Calu3 (cell line): ENCODE measurements at regions not wholly inside any gene's neighbourhood (a gene's known extent, or its start where the extent isn't known, plus 50 kb on each side); places are given as distances from the start of the nearest gene placed in this dataset.

ENCODE experiments used
- BruUV-seq: library from RNA; stranded (reverse); fragments of 400-500 nt; replicated peaks from 2 replicates; lab custom pipeline; 2021; lab: Mats Ljungman, UMichigan
- CTCF ChIA-PET: fragments of 300-600 bp; sonication (Branson Sonifier 250); formaldehyde crosslinking; loops from one replicate; lab custom pipeline; 2022; ENCODE audit warnings: antibody characterized with exemption; lab: Charles Lee
- DNase-seq: peaks from one replicate; pipeline ENCODE4 v3.0.0; 2022
- H3K27ac Mint-ChIP-seq: one replicate; pipeline ENCODE4 v1.8.0; 2022; ENCODE audit warnings: mixed read lengths; ENCODE audit not compliant: unreplicated experiment
- H3K27me3 Mint-ChIP-seq: one replicate; pipeline ENCODE4 v1.8.0; 2022; ENCODE audit warnings: mixed read lengths; ENCODE audit not compliant: unreplicated experiment
- H3K36me3 Mint-ChIP-seq: one replicate; pipeline ENCODE4 v1.8.0; 2022; ENCODE audit warnings: mild to moderate bottlenecking, moderate library complexity, mixed read lengths; ENCODE audit not compliant: insufficient read depth, unreplicated experiment
- H3K4me1 Mint-ChIP-seq: one replicate; pipeline ENCODE4 v1.8.0; 2022; ENCODE audit warnings: mild to moderate bottlenecking, low read depth, mixed read lengths; ENCODE audit not compliant: unreplicated experiment
- H3K4me3 Mint-ChIP-seq: one replicate; pipeline ENCODE4 v1.8.0; 2022; ENCODE audit warnings: mild to moderate bottlenecking, low read depth, moderate library complexity, mixed read lengths; ENCODE audit not compliant: unreplicated experiment
- H3K9me3 Mint-ChIP-seq: one replicate; pipeline ENCODE4 v1.8.0; 2022; ENCODE audit warnings: low read depth, mixed read lengths; ENCODE audit not compliant: unreplicated experiment
- intact Hi-C: fragments of 100-400 bp; cut with micrococcal nuclease; formaldehyde crosslinking; loops from one replicate; pipeline ENCODE4 v1.10.0; 2022; ENCODE audit not compliant: unreplicated experiment
- TF ChIP-seq, protein P1 (sequence below): fragments of 200-600 bp; IDR thresholded peaks from one replicate; pipeline ENCODE4 v1.8.0; 2022; ENCODE audit warnings: antibody characterized with exemption; ENCODE audit not compliant: unreplicated experiment

DNA sequence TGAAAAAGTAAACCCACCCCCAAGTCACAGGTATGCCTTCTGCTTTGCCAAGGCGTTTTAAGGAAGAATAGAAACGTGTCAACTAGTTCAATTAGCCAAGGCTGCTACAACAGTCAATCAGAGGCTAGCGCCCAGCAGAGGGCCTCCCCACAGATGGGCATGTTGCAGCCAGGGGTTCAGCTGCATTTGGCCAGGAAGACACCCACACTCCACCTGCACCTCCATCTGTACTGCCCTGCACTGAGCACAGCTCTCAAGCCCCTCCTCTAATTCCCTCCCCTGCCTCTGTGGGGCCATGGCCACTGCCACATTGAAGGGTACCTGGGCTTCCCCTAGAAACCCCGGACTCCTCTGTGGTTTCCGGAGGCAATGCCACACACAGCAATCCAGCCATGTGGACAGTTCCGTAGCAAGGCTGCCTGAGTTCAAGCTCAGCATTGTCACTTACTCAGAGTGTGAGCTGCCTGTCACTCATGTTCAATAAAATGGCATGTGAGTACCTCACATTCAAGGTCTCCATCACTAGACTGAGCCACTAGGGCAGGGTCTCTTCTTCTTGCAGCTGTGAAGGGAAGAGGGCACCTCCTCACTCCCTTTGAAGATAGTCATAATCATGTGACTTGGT, 248.4 kb downstream of the IRX2 start:
- Mint-ChIP-seq H3K4me1 (no peaks in the 10 kb centered on the region), H3K36me3 (no peaks in the 10 kb centered on the region), H3K9me3 (no peaks in the 10 kb centered on the region), H3K27me3 (no peaks in the 10 kb centered on the region), H3K4me3 (no peak overlapping the region), H3K27ac (no peak overlapping the region)
- DNase-seq, result no peak
- TF ChIP-seq, protein P1, sequence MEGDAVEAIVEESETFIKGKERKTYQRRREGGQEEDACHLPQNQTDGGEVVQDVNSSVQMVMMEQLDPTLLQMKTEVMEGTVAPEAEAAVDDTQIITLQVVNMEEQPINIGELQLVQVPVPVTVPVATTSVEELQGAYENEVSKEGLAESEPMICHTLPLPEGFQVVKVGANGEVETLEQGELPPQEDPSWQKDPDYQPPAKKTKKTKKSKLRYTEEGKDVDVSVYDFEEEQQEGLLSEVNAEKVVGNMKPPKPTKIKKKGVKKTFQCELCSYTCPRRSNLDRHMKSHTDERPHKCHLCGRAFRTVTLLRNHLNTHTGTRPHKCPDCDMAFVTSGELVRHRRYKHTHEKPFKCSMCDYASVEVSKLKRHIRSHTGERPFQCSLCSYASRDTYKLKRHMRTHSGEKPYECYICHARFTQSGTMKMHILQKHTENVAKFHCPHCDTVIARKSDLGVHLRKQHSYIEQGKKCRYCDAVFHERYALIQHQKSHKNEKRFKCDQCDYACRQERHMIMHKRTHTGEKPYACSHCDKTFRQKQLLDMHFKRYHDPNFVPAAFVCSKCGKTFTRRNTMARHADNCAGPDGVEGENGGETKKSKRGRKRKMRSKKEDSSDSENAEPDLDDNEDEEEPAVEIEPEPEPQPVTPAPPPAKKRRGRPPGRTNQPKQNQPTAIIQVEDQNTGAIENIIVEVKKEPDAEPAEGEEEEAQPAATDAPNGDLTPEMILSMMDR, result no peak
- no TSS peak for BruUV-seq
- CTCF ChIA-PET, result no interaction called here
- intact Hi-C loops, result no loop called here

DNA sequence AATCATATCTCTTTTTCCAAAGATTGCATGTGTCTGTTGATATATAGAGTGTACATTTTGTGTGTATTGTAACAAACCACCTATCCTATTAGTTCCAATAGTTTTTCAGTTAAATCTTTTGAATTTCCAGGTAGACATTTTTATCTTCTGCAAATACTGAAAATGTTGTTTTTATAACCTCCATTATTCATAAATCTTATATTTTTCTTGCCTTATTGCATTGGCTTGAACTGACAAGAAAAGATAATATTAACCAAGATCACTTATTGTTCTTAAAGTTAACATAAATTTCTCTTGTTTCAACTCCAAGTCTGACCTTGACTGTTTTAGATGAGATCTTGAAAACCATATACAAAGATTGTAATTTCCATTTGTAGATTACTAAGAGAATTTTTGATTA, 251.6 kb downstream of the IRX2 start:
- CTCF ChIA-PET, result no interaction called here
- TF ChIP-seq, protein P1, result no peak
- Mint-ChIP-seq H3K27ac (no peak overlapping the region), H3K9me3 (no peaks in the 10 kb centered on the region), H3K27me3 (no peaks in the 10 kb centered on the region), H3K4me1 (no peaks in the 10 kb centered on the region), H3K36me3 (no peaks in the 10 kb centered on the region), H3K4me3 (no peak overlapping the region)
- intact Hi-C loops, result no loop called here
- no peak for DNase-seq
- BruUV-seq, result no TSS peak

DNA sequence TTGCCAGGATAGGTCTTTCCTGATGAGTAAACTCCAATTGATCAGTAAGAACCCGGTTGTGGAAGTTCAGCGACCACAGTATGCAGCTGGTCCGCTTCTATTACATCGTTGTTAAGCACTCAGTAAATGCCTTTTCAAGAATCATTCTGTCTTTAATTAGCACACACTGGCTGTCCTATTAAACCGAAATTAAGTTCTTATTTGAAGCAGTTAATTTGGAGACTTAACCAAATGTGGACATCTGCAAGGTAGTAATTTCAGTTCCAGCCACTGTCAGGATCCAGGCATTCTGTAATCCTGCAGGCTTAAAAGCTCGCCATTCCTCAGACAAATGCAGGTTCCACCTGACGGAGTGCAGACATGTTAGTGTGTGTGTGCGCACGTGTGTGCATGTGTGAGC, 254.6 kb downstream of the IRX2 start:
- Mint-ChIP-seq H3K36me3 (no peaks in the 10 kb centered on the region), H3K27ac (no peak overlapping the region), H3K4me1 (no peaks in the 10 kb centered on the region), H3K9me3 (peaks cover 3% of the 10 kb centered on the region), H3K27me3 (no peaks in the 10 kb centered on the region), H3K4me3 (no peak overlapping the region)
- TF ChIP-seq, protein P1, result no peak
- no TSS peak for BruUV-seq
- CTCF ChIA-PET, result no interaction called here
- DNase-seq, result no peak
- intact Hi-C loops, result no loop called here

DNA sequence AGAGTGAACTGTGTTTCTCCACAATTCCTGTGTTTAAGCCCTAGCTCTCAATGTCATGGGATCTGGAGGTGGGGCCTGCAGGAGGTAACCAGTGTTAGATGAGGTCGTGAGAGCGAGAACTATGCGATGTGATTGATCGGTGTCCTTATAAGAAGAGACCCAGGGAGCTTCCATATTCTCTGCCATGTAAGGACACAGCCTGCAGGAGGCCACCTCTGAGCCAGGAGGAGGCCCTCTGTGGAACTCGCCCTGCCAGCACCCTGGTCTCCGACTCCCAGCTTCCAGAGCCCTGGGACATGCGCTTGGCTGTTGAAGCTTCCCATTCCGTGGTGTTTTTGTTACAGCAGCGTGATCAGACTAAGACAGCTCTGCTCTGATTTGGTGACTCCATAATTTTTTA, 255.4 kb downstream of the IRX2 start:
- no peaks in the 10 kb centered on the region for H3K36me3 Mint-ChIP-seq
- no peak overlapping the region for H3K4me3 Mint-ChIP-seq
- H3K27me3 Mint-ChIP-seq, result no peaks in the 10 kb centered on the region
- H3K9me3 Mint-ChIP-seq, result peaks cover 3% of the 10 kb centered on the region
- CTCF ChIA-PET, result no interaction called here
- no peak overlapping the region for H3K27ac Mint-ChIP-seq
- TF ChIP-seq, protein P1, result no peak
- no peak for DNase-seq
- no TSS peak for BruUV-seq
- intact Hi-C loops, result no loop called here
- H3K4me1 Mint-ChIP-seq, result no peaks in the 10 kb centered on the region
